ENCODE measurements at regions not wholly inside any gene's neighbourhood (a gene's known extent, or its start where the extent isn't known, plus 50 kb on each side); places are given as distances from the start of the nearest gene placed in this dataset.

DNA sequence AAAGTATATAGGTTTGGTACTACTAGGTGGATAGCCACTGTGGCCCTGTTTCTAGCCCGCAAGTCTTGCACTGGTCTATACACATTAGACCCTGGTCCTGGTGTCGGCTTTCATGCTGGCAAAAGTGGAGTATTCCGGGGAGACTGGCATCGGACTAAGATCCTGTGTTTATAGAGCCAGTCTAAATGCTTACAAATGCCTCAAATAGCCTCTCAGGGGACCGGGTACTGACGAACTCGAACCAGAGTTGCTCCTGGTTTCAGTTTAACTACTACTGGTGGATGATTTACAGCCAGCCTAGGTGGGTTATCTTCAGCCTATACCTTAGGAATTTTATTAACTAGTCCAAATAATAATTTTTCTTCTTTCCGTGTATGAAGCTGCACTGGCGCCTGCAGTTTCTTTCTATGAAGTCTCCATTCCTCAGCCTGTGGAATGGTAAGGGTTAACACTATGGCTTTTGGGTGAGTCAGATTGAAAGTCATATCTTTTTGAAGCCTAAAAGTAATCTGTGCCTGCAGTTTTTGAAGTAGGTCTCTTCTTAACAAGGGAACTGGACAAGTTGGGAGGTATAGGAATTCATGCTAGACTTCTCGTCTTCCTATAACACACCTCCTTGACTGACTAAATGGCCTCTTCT lies 51.3 kb downstream of the OR10H4 start:
- Mint-ChIP-seq H3K4me3 (no peak overlapping the region), H3K4me1 (ENCODE audit: low read depth) (peaks cover 28% of the 10 kb centered on the region), H3K27ac (no peak overlapping the region), H3K9me3 (peaks cover 3% of the 10 kb centered on the region), H3K36me3 (ENCODE audit: low read depth) (no peaks in the 10 kb centered on the region), H3K27me3 (no peaks in the 10 kb centered on the region)
- no peak for DNase-seq

DNA sequence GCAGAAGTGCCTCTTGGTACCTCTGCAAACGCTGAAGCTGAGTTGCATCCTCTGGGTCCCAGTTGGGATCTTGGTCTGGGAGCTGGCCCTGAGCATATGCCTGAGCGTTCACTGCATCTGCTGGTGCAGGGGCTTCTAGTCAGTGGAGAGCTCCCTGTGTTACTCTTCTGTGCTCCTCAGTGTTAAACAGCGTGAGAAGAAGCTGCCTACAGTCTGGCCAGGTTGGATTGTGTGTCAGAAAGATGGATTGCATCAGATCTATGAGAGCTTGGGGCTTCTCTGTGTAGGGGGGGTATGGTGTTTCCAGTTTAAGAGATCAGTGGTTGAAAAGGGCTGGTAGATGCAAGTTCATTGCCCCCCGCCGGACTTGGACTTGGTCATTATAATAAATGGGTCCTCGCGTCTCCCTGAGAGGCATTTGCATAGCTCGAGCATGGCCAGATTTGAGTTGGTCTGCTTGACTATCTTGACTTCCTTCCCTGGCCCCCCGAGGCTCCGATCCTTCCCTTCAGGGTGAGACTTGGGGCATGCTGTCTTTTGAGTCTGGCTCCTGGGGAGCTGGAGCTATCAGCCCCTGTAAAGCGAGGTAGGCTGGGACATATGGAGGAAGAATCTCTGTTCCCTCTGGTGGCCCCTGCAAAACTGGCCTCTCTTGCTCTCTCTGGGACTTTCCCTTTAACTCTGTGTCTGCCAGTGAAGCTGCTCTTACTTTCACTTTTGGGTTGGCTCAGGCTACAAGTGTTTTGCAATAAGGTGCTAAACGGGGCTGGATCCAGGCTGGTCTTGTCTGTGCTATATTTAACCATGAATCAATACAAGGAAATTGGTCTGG lies 52.9 kb downstream of the OR10H4 start:
- Mint-ChIP-seq H3K27me3 (no peaks in the 10 kb centered on the region), H3K9me3 (no peaks in the 10 kb centered on the region), H3K36me3 (ENCODE audit: low read depth) (no peaks in the 10 kb centered on the region), H3K4me1 (ENCODE audit: low read depth) (peaks cover 28% of the 10 kb centered on the region), H3K27ac (peak overlapping the region; percentile 82), H3K4me3 (peak overlapping the region; percentile 69)
- peak; percentile 60 for DNase-seq

DNA sequence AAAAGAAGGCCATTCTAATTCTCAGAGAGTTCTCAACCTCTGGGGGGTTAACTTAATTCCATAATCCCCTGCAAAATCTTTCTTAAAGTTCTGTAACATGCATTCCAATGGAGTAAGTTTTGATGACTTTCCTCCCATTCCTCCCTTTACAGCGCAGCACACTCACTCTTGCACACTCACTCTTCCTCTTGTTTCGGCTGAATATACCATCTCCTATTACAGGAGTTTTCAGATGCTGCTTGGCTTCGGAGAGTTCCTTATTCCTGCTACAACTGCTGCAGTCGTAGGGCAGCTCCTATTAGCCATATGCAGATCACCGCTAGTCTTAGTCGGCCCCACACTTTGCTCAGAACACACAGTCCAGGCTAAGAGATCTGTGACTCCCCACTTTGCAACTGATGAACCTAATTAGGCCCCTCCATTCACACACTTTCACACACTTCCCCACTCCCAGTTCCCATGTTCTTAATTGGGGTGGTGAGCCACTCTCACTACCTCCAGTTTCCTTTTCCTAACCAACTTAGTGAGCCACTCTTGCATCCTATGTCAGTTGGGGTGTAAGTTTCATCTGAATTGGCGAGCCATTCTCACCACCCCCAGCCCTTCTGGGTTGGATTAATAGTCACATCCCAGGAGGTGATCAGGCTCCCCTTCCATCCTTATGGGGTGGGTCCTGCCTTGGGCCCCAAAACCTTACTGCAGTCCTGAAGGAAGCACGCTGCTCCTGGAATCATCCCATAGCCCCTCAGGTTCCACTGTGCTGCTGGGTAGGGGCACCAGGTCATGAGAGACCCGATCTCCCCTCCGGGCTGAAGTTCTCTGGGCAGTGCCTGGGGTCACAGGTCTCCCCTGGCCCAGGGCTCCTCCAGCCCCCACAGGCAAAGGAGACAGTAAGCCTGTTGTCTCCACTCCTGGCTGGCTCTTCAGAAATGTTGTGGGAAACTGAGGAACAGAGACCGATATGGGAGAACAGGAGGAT lies 53.9 kb downstream of the OR10H4 start:
- H3K27ac Mint-ChIP-seq: peak overlapping the region; percentile 82
- no peaks in the 10 kb centered on the region for H3K27me3 Mint-ChIP-seq
- H3K4me3 Mint-ChIP-seq: peak overlapping the region; percentile 69
- peaks cover 28% of the 10 kb centered on the region for H3K4me1 Mint-ChIP-seq (ENCODE audit: low read depth)
- no peak for DNase-seq
- H3K36me3 Mint-ChIP-seq (ENCODE audit: low read depth): no peaks in the 10 kb centered on the region
- H3K9me3 Mint-ChIP-seq: no peaks in the 10 kb centered on the region

DNA sequence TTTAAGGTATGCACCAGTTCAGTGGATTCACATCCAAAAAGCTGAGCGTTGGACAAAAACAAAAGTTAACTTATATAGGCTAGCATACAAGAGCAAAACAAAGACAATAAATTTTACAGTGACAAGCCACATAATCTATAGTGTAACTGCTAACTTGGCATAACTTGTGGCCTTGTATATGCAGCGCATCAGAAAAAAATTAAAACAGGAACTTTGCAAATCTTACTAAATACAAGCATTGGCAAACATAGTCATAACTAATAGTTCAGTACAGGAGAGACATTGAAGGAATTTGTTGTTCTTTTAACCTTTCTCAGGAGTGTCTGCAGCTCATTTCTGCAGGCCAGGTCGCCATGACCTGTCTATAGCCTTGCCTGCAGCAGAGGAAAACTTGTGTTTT lies 54.6 kb downstream of the OR10H4 start:
- Mint-ChIP-seq H3K36me3 (ENCODE audit: low read depth) (no peaks in the 10 kb centered on the region), H3K27ac (no peak overlapping the region), H3K9me3 (no peaks in the 10 kb centered on the region), H3K27me3 (no peaks in the 10 kb centered on the region), H3K4me1 (ENCODE audit: low read depth) (peaks cover 28% of the 10 kb centered on the region), H3K4me3 (no peak overlapping the region)
- no peak for DNase-seq

DNA sequence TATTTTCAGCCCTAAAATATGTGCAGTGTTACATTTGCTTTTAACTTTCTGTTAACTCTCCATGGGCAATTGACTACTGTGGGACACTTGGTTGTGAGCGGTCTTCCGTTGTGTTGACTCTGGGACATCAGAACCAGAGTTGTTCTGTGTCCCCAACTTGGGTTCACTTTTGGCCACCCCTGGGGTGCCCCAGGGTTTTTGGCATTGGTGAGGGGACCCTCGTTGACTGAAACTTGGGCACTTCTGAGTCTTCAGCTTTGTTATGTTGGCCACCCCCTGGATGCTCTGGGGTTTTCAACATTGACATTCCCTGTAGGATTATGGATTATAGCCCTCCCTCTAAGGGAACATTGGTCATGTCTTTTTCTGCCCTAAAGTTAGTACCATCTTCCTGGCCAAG lies 57.1 kb downstream of the OR10H4 start:
- Mint-ChIP-seq H3K4me1 (ENCODE audit: low read depth) (peaks cover 20% of the 10 kb centered on the region), H3K27ac (no peak overlapping the region), H3K27me3 (no peaks in the 10 kb centered on the region), H3K9me3 (no peaks in the 10 kb centered on the region), H3K36me3 (ENCODE audit: low read depth) (no peaks in the 10 kb centered on the region), H3K4me3 (no peak overlapping the region)
- DNase-seq: no peak

DNA sequence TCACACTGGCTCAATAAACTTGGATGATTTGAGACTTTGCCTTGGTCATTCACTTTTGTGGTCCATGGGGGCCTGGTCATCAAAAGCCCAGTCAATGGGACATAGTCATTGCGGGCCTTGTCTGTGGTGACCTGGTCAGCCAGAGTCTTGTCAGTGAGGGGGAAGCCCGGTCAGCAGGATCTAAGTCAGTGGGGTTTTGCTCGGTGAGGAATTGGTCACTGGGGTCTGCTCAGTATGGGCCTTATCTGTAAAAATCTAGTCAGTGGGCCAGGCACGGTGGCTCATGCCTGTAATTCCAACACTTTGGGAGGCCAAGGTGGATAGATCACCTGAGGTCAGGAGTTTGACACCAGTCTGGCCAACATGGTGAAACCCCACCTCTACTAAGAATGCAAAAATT lies 63.7 kb upstream of the TPM4 start:
- Mint-ChIP-seq H3K36me3 (ENCODE audit: low read depth) (no peaks in the 10 kb centered on the region), H3K4me3 (no peak overlapping the region), H3K27me3 (no peaks in the 10 kb centered on the region), H3K27ac (no peak overlapping the region), H3K9me3 (no peaks in the 10 kb centered on the region), H3K4me1 (ENCODE audit: low read depth) (no peaks in the 10 kb centered on the region)
- DNase-seq: no peak

DNA sequence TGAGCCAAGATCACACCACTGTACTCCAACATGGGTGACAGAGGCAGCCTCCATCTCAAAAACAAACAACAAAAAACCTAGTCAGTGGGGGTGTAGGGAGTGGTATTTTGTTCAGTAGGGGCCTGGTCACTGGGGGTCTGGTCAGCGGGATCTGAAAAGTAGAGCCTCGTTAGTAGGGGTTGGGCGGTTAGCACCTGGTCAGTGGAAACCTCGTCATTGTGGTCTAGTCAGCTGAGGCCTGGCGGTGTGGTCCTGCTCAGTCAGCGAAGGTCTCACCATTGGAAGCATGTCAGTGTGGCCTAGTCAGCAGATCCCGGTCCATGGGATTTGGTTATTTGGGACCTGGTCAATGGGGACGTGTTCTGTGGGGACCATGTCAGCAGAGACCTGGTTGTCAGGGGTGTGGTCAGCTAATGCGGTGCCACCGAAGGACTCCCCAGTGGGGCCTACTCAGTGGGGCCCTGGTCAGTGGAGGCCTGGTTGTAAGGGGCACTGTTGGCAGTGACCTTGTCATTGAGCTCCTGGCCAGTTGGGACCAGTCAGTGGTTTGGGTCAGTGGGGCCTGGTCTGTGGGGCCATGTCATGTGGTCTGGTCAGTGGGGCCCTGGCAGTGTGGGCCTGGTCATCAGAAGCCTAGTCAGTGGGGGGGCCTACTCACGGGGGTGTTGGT lies 63.0 kb upstream of the TPM4 start:
- Mint-ChIP-seq H3K27ac (no peak overlapping the region), H3K36me3 (ENCODE audit: low read depth) (no peaks in the 10 kb centered on the region), H3K4me3 (no peak overlapping the region), H3K27me3 (no peaks in the 10 kb centered on the region), H3K9me3 (no peaks in the 10 kb centered on the region), H3K4me1 (ENCODE audit: low read depth) (no peaks in the 10 kb centered on the region)
- DNase-seq: no peak

DNA sequence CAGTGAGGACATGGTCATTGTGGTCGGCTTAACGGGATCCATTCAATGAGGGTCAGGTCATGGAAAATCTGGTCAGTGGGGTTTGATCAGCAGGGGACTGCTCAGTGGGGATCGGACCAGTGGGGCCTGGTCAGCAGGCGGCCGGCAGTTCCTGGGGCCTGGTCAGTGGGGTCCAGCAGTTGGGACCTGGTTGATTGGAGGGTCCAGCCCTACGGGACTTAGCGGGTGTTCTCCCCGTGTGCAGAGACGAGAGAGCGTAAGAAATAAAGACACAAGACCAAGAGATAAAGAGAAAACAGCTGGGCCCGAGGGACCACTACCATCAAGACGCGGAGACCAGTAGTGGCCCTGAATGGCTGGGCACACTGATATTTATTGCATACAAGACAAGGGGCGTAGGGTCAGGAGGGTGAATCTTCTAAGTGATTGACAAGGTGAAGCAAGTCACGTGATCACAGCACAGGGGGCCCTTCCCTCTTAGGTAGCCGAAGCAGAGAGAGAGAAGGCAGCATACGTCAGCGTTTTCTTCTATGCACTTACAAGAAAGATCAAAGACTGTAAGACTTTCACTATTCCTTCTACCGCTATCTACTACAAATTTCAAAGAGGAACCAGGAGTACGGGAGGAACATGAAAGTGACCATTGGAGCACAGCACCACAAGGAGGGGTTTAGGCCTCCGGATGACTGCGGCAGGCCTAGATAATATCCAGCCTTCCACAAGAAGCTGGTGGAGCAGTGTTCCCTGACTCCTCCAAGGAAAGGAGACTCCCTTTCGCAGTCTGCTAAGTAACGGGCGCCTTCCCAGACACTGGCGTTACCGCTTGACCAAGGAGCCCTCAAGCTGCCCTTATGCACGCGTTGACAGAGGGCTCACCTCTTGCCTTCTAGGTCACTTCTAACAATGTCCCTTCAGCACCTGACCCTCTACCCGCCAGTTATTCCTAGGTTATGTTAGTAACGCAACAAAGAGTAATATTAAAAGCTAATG lies 62.1 kb upstream of the TPM4 start:
- Mint-ChIP-seq H3K9me3 (no peaks in the 10 kb centered on the region), H3K27ac (no peak overlapping the region), H3K4me3 (no peak overlapping the region), H3K27me3 (no peaks in the 10 kb centered on the region), H3K36me3 (ENCODE audit: low read depth) (no peaks in the 10 kb centered on the region), H3K4me1 (ENCODE audit: low read depth) (no peaks in the 10 kb centered on the region)
- DNase-seq: peak; percentile 26

DNA sequence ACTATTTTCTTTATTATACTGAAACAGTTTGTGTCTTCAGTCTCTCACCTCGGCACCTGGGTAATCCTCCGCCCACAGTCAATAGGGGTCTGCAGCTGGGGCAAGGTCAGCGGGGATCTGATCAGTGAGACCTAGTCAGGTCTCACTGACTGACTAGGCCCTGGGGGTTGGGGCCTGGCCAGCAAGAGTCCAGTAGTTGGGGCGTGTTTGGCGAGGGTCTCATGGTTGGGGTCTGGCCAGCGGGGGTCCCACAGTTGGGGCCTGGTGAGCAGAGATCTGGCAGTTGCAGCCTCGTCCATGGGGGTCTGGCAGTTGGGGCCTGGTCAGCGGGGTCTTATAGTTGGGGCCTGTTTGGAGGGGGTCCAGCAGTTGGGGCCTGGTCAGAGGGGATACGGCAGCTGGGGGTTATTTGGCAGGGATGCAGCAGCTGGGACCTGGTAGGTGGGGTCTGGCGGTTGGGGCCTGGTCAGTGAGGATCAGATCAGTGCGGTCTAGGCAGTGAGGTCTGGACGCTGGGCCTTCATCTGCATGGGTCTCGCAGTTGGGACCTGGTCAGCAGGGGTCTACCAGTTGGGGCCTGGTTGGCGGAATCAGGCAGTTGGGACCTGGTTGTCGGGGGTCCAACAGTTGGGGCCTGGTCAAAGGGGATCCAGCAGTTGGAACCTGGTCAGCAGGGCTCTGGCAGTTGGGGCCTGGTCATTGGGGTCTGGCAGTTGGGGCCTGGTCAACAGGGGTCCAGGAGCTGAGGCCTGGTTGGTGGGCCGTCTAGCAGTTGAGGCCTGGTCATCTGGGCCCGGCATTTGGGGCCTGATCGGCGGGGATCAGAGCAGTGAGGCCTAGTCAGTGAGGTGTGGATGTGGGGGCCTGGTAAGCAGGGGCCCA lies 61.1 kb upstream of the TPM4 start:
- peak; percentile 22 for DNase-seq
- Mint-ChIP-seq H3K4me3 (no peak overlapping the region), H3K36me3 (ENCODE audit: low read depth) (no peaks in the 10 kb centered on the region), H3K4me1 (ENCODE audit: low read depth) (no peaks in the 10 kb centered on the region), H3K9me3 (no peaks in the 10 kb centered on the region), H3K27me3 (no peaks in the 10 kb centered on the region), H3K27ac (no peak overlapping the region)

DNA sequence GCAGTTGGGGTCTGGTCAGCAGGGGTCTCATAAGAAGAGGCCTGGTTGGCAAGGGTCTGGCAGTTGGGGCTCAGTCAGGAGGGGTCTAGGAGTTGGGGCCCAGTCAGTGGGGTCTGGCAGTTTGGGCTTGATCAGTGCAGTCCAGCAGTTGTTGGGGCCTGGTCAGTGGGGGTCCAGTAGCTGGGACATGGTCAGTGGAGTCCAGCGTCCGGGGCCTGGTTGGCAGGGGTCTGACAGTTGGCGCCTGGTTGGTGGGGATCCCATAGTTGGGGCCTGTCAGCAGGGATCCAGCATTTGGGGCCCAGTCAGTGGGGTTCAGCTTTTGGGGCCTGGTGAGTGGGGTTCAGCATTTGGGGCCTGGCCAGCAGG lies 60.5 kb upstream of the TPM4 start:
- DNase-seq: peak; percentile 3
- no peaks in the 10 kb centered on the region for H3K36me3 Mint-ChIP-seq (ENCODE audit: low read depth)
- no peaks in the 10 kb centered on the region for H3K4me1 Mint-ChIP-seq (ENCODE audit: low read depth)
- H3K4me3 Mint-ChIP-seq: no peak overlapping the region
- no peak overlapping the region for H3K27ac Mint-ChIP-seq
- H3K9me3 Mint-ChIP-seq: no peaks in the 10 kb centered on the region
- no peaks in the 10 kb centered on the region for H3K27me3 Mint-ChIP-seq

DNA sequence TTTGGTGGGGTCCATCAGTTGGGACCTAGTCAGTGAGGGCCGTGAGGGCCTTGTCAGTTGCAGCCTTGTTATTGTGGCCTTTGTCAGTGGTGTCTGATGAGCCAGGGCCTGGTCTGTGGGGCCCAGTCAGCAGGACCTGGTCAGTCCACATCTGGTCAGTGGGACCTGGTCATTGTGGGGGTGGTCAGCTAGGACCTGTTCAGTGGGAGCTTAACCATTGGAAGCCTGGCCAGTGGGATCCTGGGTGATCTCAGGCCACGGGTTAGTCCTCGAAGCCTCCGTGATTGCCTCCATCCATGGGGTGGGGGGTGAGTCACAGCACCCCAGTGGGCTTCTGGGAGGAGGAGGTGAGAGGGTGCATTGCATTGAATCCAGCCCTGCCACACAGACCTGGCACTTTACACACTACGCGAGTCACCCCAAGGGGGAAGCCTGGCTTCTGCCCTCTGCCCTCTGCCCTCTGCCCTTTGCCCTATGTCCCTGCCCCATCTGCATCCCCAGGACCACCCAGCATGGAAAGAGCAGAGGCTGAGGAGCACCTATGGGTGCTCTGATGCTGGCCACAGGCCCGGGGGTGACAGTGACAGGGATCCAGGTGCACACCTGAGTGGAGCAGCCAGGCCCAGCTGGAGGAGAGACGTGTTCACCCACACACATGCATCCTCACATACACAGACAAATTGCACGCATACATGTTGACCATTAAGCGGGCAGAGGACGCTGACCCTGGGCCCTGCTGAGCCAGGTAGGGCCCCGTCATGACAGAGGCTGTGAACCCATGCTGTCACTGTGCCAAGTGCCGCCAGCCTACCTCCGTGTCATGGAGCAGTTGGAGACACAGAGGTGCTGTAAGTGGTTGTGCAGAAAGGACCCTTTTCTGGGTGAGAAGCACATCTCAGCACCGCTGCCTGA lies 59.8 kb upstream of the TPM4 start:
- Mint-ChIP-seq H3K4me1 (ENCODE audit: low read depth) (no peaks in the 10 kb centered on the region), H3K27me3 (no peaks in the 10 kb centered on the region), H3K36me3 (ENCODE audit: low read depth) (no peaks in the 10 kb centered on the region), H3K9me3 (no peaks in the 10 kb centered on the region), H3K27ac (no peak overlapping the region), H3K4me3 (no peak overlapping the region)
- peak; percentile 26 for DNase-seq

DNA sequence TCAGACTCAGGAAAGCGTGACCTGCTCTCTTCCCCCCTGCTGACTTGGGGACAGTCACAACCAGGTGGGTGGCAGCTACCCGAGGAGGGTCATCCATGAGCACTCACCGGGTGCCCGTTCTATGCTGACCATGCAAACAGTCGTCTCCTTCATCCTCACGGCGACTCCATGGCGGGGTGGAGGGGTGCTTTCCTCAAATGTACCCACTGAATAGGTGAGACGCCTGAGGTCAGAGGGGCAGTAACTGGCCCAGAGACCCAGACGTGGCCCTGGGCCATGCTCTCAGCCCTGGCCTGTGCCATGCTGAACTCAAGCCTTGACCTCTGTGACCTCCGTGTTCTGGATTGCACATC lies 59.2 kb upstream of the TPM4 start:
- Mint-ChIP-seq H3K4me3 (no peak overlapping the region), H3K9me3 (no peaks in the 10 kb centered on the region), H3K27me3 (no peaks in the 10 kb centered on the region), H3K27ac (no peak overlapping the region), H3K36me3 (ENCODE audit: low read depth) (no peaks in the 10 kb centered on the region), H3K4me1 (ENCODE audit: low read depth) (no peaks in the 10 kb centered on the region)
- DNase-seq: no peak

Measured in activated T-cell treated with anti-CD3 and anti-CD28 coated beads, Interleukin-2, amount 50 U/mL, for 24 hours (primary cell).